Astrocyte of the spinal cord (primary cell): ENCODE measurements at regions not wholly inside any gene's neighbourhood (a gene's known extent, or its start where the extent isn't known, plus 50 kb on each side); places are given as distances from the start of the nearest gene placed in this dataset.

ENCODE experiments used
- DNase-seq: peaks from one replicate; pipeline ENCODE4 v3.0.0; 2011; ENCODE audit warnings: low read depth, low spot score
- H3K4me3 ChIP-seq: 2 replicates; pipeline ENCODE4 v1.5.1; 2011; ENCODE audit warnings: low read depth, mild to moderate bottlenecking, low read length, moderate library complexity
- in situ Hi-C: cut with HindIII; loops from 2 replicates; pipeline ENCODE4 v1.10.0; 2017; ENCODE audit warnings: low sequenced_read_pairs
- TF ChIP-seq, protein P1 (sequence below): IDR thresholded peaks from 2 replicates; pipeline ENCODE4 v1.5.1; 2012; ENCODE audit warnings: low read depth, mild to moderate bottlenecking, low read length, inconsistent platforms

DNA sequence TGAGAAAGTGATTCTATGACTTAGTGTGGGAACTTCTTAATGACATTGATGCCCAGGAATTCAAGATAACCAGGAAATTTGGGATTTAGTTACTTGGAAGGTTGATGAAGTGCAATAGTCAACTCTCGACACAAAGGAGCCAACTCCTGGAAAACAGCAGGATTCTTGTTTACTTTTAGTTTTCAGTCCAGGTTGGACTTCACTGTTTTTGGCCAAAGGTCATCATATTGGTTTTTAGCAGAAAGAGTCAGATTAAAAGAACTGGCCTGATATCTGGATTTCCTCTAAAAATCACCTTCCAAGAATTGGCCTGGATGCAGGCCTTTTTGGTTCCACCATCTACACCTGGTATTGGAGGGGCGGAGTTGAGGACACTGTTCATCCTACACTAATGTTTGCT is 60.1 kb upstream of the SALL1 start:
- H3K4me3 ChIP-seq: no peak overlapping the region
- no peak for DNase-seq
- TF ChIP-seq, protein P1, sequence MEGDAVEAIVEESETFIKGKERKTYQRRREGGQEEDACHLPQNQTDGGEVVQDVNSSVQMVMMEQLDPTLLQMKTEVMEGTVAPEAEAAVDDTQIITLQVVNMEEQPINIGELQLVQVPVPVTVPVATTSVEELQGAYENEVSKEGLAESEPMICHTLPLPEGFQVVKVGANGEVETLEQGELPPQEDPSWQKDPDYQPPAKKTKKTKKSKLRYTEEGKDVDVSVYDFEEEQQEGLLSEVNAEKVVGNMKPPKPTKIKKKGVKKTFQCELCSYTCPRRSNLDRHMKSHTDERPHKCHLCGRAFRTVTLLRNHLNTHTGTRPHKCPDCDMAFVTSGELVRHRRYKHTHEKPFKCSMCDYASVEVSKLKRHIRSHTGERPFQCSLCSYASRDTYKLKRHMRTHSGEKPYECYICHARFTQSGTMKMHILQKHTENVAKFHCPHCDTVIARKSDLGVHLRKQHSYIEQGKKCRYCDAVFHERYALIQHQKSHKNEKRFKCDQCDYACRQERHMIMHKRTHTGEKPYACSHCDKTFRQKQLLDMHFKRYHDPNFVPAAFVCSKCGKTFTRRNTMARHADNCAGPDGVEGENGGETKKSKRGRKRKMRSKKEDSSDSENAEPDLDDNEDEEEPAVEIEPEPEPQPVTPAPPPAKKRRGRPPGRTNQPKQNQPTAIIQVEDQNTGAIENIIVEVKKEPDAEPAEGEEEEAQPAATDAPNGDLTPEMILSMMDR: no peak
- in situ Hi-C loops: no loop called here

DNA sequence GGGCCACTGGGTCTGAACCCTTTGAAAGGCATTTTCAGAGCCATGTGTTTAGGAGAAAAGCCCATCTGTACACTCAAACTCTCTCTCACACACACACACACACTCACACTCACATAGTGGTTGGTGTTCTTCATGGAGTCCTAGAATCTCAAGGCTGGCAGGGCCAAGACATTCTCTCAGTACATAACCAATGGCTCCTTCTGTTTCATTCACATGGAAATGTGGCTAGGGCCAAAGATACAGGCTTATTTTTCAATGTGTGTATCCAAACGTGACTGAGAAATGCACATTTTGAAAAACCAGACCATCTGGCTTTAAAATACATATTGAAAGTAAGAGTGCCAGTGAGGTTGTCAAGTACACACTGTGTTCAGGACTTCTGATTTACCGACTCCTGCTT is 59.0 kb upstream of the SALL1 start:
- in situ Hi-C loops: no loop called here
- no peak overlapping the region for H3K4me3 ChIP-seq
- no peak for DNase-seq
- TF ChIP-seq, protein P1: no peak

DNA sequence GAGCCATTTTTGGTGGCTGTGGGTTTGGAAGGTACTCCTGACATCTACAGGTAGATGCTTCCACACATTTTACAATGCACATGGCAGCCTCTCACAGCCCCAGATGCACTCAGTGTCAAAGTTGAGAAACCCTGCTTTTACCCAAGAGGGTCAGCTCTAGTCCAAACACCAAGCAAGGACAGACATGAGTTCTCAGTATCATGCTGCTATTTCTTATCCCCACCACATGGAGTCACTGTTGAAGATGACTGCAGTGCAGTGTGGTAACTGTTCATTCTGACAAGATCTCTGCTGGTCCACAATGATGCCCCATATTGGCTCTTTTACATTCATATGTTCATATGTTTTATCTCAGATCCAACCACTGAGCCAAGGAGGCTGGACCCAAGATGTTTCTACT is 50.5 kb upstream of the SALL1 start:
- TF ChIP-seq, protein P1: no peak
- no peak for DNase-seq
- in situ Hi-C loops: no loop called here
- H3K4me3 ChIP-seq: no peak overlapping the region
